NCI-H2227 (cell line): ENCODE measurements at regions not wholly inside any gene's neighbourhood (a gene's known extent, or its start where the extent isn't known, plus 50 kb on each side); places are given as distances from the start of the nearest gene placed in this dataset.
A peak's percentile ranks its signal among the peaks of the same experiment; 100 is the strongest.

Experiments
- DNase-seq: peaks from one replicate; lab custom pipeline; 2025; ENCODE audit not compliant: unreplicated experiment; lab: John Stamatoyannopoulos, UW

DNA sequence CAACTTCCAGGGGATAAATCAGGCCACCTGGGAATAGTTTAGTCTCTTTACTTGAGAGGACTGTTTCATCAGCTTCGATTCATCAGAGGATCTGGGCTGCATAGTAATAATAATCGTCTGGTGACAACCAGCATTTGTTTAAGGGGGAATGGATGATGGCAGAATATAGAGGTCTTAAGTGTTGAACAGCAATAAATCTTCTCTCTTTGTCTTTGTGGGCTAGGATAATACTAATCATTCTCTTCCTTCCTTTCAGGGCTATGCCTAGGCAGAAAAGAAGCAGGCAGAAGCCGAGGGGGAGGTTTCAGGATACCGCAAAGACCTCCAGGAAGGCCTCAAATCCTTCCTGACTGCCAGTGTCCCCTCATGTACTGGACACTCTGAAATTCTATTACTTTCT is 150.4 kb upstream of the GAREM1 start:
- no peak for DNase-seq

DNA sequence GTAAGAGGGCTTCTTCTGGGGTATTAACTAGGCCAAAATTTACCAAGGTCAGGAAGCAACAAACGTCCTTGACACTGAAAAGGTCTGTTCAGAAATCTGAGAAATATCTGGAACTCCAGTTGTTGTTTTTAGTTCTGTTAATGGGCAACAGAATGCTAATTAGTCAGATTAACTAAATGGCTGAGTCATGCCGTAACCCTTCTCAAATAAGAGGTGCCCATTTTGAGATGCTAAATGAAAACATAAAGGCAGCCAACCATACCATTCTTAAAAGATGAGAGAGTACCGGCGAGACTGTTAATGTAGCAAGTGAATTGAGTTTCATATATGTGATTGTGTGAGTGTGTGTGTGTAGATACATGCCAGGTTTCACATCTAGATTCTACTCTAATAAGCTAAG is 147.9 kb upstream of the GAREM1 start:
- no peak for DNase-seq

DNA sequence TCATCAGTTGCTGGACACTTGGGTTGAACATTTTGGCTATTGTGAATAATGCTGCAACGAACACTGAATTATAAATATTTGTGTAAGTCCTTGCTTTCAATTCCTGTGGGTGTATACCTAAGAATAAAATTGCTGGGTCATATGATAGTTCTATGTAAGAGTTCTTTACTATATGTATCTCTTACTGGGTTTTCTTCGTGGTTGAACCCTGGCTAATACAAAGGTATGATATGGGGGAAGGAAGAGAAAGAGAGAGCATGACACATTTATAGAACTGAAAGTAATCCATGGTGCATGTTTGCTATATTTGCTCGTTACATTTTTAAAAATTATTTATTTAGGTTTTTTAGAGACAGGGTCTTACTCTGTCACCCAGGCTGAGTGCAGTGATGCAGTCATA is 143.1 kb upstream of the GAREM1 start:
- no peak for DNase-seq

DNA sequence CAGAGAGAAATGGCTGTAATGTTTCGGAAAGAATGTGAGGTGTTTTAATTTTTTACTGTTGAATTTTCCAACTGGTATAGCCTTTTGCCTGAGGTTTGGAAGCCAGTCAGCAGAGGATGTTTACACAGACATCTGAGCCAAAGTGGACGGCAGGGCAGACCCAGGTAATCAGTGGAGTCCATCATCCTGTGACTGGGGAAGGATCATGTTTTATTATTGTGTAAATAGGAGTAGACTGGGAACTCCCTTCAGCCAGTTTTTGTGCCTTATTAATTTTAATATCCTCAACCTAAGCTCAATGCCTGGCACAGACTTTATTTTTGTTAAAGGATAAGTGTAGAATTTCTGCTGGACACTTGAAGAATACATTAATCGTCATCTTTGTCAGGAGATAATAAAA is 142.0 kb upstream of the GAREM1 start:
- DNase-seq = no peak

DNA sequence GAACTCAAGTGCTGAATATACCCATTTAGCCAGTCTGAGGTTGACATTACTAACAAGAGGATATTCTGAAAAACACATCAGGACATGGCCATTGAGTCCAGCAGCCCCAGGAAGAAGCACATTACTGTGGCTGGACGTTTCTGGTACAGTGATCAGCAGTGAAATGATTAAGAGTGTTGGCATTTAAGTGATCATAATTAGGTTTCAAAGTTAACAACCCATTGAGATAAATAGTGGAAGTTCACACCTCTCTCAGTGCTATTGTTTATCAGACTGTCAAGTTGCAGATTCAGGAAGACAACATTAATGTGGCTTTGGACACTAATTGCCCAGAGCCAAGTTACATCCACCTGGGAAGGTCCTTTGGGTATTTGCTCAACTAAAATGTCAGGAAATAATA is 139.5 kb upstream of the GAREM1 start:
- DNase-seq = no peak

DNA sequence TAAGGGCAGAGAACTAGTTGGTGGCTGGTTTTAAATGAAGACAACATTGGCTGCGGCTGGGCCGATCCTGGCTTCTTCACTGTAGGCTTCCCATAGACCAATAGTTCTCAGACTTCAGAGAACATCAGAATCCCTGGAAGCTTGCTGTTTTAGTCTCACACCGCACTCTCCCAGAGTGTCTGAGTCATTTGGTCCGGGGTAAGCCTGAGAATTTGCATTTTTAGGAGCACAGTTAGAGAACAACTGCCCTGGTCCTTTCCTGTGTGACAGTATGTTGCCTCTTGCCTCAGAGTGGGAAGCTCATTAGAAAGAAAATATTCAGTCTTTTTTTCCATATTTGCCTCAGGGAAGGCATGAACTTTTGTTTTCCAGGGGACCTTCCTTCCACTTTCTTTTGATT is 137.1 kb upstream of the GAREM1 start:
- no peak for DNase-seq

DNA sequence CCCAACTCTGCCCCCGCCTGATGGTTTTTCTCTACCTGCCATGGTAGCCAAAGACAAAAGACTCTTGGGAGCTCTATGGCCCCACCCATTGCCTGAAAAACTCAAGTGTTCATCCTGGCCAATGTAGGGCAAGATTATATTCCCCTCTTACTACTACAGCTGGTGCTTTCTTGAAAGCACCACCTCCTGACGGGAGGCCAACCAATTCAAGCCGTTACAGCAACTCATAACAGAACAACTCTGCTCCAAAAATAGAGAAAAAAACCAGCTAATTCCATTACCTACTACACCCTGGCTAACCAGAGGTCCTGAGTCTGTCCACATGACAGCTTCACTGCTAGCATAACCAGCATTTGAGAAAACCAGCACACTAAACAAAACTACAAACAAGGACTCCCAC is 127.5 kb upstream of the GAREM1 start:
- DNase-seq = no peak

DNA sequence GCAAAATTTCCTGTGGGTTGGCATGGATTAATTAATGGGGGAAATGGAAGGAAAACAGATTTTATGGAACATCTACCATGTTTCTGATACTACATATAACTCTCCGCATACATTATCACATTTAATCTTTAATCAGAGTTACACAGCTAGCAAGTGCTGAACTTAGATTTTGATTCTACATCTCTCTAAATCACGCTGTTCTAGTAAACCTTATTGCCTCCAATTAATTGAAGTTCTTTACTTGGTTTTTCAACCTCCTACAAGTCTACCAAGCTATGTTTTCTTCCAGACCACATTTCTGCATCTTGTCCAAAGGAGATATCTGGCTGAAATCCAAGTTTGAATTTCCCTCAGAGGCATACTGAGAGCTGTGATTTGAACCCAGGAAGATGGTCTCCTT is 125.8 kb upstream of the GAREM1 start:
- DNase-seq = no peak

DNA sequence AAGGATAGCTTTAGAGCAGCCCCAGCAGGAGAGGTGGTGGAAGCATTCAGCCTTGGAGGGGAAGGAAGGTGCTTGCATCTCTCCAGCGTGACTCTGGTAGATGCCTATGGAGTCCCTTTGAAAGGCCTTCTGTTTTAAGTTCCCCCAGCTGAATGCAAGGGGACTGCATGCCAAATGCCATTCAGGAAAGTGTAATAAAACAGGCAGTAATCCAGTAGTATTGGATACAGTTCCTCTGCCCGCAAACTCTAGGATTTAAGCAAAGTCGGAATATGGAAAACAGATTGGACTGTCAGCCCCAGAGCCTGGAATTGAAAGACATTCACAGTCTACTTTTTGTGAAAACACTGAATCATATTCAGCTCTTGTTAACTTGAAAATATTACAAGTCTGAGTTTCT is 125.2 kb upstream of the GAREM1 start:
- DNase-seq = no peak

DNA sequence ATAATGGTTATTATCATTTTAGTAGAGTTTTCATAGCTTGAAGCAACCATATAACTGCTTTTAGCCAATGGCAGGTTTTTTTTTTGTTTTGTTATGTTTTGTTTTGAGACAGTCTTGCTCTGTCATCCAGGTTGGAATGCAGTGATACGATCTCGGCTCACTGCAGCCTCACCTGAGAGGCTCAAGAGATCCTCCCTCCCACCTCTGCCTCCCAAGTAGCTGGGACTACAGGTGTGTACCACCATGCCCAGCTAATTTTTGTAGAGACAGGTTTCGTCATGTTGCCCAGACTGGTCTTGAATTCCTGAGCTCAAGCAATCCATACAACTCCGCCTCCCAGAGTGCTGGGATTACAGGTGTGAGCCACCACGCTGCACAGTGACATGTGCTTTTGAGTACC is 117.5 kb upstream of the GAREM1 start:
- no peak for DNase-seq

DNA sequence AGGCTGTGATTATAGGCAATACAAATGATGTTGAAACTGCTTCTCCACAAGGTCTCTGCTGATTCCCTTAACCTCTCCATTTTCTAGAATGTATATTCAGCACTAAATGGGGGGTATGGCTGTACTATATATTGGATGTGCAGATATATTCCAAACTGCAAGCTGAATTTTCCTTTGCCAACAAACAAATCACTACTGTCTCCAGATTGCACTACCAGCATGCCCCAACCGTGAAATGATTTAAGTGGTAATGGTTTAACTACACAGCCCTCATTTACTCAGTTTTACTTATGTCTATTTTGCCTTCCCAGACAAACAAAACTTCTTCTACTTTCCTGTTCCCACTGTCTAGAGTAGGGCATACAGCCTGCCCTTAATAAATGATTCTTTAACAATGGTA is 112.7 kb upstream of the GAREM1 start:
- no peak for DNase-seq

DNA sequence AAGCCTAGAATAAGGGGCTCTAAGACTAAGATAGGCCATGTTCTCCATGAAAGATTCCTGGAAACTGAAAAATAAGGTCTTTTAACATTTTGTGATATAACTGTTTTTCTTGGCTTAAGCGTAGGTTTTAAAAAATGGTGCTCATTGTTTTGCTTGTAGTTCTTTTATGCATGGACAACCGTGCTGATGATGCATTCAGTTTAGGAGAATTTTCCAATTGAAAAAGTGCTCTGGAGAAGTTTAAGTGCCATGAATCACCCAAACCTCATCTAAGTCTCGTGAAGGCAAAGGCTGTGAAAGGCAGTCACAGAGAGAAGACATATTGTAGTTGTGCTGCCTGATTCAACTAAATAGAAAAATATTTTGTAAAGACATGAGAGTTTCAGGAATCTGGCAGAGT is 111.8 kb upstream of the GAREM1 start:
- no peak for DNase-seq

DNA sequence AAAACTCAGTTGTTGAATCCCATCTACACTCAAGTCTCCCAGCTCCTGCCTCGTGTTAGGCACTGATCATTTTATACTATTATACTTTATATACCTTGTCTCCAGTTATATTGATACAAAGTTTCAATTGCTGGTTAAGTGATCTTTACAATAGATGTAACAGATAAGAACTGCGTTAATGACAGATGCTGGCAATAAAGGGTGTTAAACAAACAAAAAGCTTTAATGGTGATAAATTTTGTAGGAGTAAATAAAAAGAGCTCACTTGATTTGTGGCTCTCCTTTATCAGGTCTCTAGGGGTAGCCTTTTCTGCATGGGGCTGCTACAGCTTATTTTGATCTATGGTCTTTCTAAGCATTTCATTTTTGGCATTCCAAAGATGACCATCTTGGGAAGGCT is 106.9 kb upstream of the GAREM1 start:
- no peak for DNase-seq

DNA sequence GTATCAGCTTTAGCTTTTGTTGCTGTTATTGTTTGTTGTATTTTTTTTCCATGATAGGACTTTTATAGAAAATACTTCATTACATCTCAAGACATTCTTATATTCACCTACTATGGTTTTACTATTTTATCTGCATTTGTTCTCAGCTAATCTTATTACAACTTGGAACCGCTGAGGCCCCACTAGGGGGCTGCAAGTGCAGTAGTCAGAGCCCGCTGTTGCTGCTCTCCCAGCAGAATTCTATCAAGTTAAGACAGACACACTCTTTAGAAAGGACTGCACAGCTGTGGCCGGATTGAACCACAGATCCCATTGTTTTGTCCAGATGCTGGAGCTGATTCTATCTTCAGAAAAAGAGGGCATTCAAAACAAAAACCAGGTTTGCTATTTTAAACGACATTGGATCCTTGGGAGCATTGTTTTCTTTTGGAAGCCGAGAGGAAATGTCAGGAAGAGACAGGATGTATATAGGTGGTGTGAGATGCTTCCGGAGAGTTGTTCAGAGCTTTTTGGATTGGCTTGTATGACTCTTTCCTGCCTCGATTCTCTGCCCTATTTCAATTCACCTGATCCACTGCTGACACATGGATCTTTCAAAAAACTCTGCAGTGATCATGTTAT is 105.7 kb upstream of the GAREM1 start:
- peak; percentile 27 for DNase-seq

DNA sequence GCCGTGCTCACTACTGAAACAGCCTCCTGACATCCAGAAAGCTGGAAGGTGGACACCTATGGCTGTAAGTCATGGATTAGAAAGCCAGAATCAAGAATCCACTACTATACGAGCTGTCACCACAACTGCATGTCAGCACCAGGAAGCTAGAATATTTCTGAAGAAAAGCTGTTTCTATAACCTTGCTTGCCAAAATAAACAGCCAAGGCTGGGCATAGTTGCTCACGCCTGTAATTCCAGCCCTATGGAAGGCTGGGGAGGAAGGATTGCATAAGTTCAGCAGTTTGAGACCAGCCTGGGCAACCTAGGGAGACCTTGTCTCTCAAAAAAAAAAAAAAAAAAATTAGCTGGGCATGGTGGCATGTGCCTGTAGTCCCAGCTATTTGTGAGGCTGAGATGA is 96.3 kb upstream of the GAREM1 start:
- DNase-seq = no peak

DNA sequence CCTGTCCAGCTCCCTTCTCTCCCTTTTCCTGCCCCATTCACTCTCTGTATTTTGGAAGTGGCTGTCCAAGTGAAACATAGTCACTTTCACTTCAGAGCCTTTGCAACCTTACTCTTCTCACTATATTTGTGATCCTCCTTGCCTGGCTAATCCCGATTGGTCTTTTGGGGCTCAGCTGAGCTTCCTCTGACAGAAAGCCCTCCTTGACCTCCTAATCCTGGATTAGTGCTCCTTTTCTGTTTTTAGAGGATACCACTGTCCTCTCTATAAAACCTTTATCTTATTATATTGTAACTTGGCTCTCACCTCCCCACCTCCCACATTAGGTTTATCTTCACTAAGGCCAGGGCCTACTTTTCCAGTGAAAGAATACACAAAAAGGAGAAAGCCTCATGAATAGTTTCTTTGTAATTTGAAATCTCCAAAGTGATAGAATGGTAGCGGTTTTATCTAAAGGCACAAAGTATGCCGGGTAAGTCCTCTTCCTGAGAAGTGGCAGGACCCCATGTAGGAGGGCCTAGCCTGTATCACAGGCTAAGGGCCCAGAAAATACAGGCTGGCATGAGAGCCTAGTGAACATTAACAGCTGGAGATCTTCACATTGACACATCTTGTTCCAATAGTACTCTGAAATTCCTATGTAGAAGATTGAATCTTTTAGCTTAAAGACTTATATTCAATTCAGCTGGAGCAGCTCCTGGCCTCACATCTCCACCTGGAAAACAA is 83.1 kb upstream of the GAREM1 start:
- no peak for DNase-seq

DNA sequence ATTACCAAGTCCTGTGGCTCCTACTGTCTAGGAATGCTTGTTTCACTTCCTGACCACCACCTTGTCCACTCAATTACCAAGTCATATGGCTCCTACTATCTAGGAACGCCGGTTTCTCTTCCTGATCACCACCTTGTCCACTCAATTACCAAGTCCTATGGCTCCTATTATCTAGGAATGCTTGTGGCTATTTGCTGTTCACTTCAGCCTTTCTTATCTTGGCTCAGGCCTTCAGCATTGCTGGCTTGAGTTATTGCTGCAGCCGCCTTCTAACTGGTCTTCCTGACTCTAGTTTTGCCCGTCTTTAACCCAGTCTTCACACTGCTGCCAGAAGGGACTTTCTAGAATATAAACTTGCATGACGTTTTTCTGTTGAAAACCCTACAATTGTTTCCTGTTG is 82.5 kb upstream of the GAREM1 start:
- no peak for DNase-seq

DNA sequence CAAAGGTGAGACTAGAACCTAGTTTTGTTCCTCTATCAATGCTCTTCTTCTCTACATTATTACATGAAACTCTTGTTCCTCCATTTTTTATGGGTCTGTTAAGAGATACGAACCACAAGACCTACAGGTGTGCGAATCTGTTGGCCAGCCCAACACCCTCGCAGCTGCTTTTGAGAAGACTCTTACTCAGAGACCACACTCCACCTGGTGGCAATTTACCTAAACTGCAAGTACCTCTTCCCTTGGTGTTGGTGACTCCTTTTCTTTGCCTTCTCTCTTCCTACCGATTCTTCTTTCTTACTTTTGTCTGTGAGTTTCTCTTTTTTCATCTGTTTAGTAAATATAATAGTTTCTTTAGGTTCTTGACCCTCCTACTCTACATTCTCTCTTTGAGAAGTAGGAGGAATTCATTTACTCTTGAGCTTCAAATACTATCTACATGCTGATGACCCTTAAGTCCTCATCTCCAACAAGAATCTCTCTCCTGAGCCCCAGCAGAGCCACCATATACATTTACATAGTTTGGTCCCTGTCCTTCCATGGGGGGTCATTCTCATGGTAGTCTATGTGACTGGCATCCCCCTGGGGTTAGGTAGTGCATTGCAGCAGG is 81.8 kb upstream of the GAREM1 start:
- DNase-seq = peak; percentile 54

DNA sequence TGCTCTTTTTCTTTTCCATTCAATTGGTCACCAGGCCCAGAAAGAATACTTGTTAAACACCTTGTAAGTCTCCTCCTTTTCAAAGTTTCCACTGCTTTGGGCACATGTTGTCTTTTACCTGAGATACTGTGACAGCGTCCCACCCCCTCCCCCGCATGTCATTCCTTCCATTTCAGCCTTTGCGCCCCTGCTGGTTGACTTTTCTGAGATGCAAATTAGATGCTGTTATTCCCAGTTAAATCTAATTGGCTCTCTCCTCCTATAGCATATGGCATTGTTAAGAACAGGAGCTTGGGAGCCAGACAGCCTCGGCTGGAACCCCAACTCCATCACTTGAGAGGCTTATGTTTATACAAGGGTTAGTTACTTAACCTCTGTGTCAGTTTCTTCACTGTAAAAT is 80.3 kb upstream of the GAREM1 start:
- no peak for DNase-seq

DNA sequence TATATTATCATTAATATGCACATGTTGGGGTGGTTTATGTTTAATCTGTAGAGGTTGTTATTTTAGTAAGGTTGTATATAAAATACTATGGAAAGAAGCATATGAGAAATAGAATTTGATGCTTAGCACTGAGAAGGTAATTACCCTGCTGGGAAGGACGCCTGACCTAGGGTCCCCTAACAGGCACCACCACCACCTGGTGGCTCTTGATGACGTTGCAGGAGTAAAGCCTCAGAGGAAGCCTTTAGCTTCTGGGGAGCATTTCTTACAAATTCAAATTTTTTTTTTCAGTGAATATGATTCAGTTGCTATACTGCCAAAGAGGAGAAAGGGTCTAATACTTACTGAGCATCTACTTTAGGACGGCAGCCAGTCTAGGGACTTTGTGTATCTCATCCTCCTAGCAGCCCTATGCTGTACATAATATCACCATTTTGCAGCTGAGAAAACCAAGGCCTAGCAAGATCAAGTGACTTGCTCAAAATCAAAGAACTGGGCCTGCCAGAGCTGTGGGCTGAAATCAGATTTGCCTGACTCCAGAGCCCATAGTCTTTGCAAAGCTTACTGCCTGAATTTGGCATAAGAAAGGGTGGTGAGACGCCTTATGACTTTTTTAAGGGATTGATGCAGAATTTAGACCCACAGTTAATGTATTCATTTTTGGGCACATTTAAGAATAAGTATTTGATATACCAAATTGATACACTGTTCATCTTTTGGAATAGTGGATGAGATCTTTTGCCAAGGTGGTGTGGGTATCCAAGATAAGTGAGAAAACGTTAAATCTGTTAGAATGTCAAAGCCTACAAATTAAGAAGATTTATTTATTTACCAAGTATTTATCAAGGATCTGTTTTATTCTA is 78.8 kb upstream of the GAREM1 start:
- peak; percentile 73 for DNase-seq

DNA sequence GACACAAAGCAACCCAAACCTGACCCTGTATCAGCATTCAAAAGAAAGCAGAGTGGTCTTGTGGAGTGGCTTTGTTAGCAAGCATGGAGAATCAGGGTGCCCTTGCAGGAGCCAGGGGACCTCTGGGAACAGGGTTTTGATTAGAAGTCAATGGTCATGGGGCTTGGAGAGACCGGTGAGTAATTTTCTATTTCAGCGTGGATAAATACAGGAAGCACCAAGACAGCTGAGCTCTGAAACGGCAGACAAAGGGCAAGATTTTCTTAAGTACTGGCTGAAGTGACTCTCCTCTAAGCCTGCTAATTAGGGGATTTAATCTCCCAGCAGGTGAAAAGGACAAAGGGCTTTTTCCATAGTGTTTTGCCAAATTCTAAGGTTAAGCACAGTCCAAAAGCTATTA is 78.0 kb upstream of the GAREM1 start:
- peak; percentile 57 for DNase-seq

DNA sequence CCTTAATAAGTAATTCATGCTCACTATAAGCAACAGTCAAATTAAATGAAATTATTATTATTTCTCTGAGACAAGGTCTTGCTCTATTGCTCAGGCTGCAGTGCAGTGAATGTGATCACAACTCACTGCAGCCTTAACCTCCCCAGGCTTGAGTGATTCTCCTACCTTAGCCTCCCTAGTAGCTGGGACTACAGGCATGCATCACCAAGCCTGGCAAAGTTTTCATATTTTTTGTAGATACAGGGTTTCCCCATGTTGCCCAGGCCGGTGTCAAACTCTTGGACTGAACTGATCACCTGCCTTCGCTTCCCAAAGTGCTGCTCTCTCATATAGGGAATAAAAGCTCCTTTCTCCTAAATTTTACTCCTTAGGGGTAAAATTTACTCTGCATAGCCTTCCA is 74.9 kb upstream of the GAREM1 start:
- DNase-seq = no peak
